ENCODE measurements at regions not wholly inside any gene's neighbourhood (a gene's known extent, or its start where the extent isn't known, plus 50 kb on each side); places are given as distances from the start of the nearest gene placed in this dataset.

GRCh38 chr9:108181441-108181840 lies 674.3 kb downstream of the ACTL7B start:
- TF ChIP-seq POLR2A (IDR thresholded peaks at IDR 0.05; ENCODE audit: low read length): no peak
- no peak for TF ChIP-seq GATA1 (IDR thresholded peaks at IDR 0.05; ENCODE audit: low read depth, low read length)

Data from erythroblast (primary cell).